Non-pigmented ciliary epithelial cell (primary cell): ENCODE measurements at regions not wholly inside any gene's neighbourhood (a gene's known extent, or its start where the extent isn't known, plus 50 kb on each side); places are given as distances from the start of the nearest gene placed in this dataset.

ENCODE experiments used
- DNase-seq: peaks from one replicate; pipeline ENCODE4 v3.0.0-alpha.2; 2010; ENCODE audit warnings: low read depth

GRCh38 chr5:5629607-5629978 is 207.1 kb downstream of the ICE1 start:
- DNase-seq: no peak

GRCh38 chr5:5628866-5629606 is 206.6 kb downstream of the ICE1 start:
- no peak for DNase-seq

DNA sequence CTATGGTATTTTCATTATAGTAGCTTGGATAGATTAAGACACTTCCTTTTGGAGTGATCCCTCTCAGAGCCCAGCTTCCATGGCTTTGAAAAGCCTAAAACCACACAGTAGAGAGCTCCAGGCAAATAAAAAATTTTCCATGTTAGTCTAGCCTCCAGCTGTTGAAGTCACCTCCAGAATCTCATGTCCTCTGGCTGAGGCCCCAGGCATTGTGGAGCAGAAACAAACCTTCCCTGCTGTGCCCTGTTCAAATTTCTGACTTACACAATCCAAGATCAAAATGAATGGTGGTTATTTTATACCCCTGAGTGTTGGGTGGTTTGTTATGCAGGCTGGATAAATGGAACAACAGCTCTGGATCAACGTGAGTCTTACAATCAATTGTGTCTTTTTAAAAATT is 203.9 kb downstream of the ICE1 start:
- no peak for DNase-seq

- DNase-seq: no peak
Observed at GRCh38 chr5:5625491-5625890, 203.0 kb downstream of the ICE1 start.

DNA sequence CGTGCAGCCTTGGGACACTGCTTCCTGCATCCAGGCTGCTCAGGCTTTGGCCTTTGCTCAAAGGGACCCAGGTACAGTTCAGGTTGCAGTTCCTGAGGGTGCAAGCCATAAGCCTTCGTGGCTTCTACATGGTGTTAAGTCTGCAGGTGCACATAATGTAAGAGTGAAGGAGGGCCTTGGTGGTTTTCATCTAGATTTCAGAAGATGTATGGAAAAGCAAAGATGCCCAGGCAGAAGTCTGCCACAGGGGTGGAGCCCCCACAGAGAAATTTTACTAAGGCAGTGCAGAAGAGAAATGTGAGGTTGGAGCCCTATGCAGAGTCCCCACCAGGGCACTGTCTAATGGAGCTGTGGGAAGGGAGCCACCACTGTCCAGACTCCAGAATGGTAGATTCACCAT is 200.9 kb downstream of the ICE1 start:
- DNase-seq: no peak

DNA sequence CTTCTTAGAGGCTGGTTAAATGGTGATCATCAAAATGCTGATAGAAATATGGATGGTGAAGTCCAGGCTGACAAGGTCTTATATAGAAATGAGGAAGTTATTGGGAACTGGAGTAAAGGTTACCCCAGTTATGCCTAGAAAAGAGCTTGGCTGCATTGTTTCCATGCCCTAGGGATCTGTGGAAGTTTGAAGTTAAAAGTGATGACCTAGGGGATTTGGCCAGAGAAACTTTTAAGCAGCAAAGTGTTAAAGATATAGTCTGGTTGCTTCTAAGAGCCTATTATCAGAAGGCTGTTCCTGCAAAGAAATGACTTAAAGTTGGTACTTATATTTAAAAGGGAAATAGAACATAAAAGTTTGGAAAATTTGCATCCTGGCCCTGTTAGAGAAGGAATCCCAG is 200.3 kb downstream of the ICE1 start:
- DNase-seq: no peak

GRCh38 chr5:5619546-5619945 is 197.1 kb downstream of the ICE1 start:
- no peak for DNase-seq

DNA sequence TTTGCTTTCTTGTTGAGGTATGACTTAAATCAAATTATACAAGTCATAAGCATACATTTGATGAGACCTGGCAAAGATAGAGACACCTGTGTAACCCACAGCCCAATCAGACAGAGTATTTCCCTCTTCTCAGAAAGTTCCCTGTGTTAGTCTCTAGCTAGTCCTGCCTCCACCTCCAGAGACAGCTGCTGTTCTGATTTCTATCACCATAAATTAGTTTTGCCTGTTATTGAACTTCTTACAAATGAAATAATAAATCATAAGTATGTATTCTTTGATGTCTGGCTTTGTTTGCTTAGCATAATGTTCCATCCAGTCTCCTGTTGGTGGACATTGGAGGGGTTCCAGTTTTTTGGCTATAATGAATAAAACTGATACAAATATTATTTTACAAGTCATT is 194.5 kb downstream of the ICE1 start:
- DNase-seq: no peak

DNA sequence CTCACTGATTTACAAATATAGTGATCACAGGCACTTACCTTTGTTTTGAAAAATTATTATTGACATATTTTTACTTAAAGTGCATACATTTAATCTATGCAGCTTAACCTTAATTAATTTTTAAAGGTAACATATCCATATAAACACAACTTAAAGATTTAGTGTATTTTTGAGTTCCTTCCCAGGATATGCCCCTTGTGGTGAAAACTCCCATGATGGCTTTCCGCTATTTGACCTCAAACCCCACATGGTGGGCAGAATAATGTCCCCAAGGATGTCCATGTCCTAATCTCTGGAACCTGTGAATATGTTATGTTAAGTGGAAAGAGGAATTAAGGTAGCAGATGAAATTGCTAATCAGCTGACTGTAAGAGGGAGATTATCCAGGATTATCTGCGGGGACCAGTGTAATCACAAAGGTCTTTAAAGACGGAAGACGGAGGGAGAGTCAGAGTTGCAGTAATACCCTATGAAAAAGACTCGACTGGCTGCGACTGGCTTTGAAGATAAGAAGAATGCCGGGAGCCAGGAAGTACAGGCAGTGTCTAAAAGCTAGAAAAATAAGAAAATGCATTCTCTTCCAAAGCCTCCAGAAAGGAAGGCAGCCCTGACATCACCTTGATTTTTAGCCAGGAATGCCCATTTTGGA is 193.9 kb downstream of the ICE1 start:
- DNase-seq: no peak

GRCh38 chr5:5615569-5615968 is 193.1 kb downstream of the ICE1 start:
- DNase-seq: no peak

- DNase-seq: no peak
Observed at GRCh38 chr5:5613261-5613990, 190.9 kb downstream of the ICE1 start.

DNA sequence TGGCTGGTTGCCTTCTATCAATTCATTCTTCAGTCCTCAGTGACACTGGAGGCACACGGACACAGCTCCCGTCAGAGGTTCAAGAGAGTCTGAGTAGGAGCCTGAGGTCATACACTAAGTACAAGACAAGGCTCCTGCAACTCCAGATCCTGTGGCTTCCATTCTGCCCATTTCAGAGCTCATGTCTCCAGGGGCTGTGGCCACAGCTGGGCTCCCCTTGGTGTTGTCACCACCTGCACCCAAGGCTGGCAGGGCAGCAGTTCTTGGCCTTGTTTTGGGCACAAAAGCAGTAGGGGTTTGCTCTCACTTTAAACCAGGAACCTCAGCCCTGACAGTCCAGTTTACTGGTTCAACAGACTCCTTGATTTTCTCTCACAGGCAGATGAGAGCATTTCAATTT is 189.6 kb downstream of the ICE1 start:
- DNase-seq: no peak

- DNase-seq: no peak
Observed at GRCh38 chr5:5609935-5610334, 187.5 kb downstream of the ICE1 start.

- no peak for DNase-seq
Observed at GRCh38 chr5:5605170-5605764, 182.8 kb downstream of the ICE1 start.

- DNase-seq: no peak
Observed at GRCh38 chr5:5602554-5602953, 180.1 kb downstream of the ICE1 start.

DNA sequence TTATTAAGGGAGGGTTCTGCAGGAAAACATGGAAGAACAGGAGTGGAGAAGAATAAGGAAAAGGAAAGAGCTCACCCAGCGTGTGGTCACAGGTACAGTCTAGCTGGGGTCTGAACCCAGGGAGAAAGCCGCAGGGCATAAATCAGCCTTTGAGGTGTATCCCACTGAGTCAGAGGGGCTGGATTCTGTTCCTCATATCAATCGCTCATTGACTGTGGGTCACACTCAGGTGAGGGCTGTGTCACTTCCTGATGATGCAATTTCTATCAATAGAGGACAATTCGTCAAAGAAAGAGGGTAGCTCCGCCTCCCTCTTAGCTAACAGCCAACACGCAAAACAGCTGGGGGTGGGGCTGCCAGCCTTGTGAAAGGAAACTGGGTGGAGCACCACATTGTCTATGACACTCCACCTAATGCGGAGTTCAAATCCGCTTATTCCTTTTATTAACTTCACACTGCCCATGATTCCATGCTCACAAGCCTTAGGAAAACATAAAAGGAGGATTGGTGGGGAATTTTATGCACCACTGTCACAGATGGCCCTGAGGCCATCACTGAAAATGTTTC is 176.2 kb downstream of the ICE1 start:
- DNase-seq: no peak

- no peak for DNase-seq
Observed at GRCh38 chr5:5593391-5593790, 170.9 kb downstream of the ICE1 start.

DNA sequence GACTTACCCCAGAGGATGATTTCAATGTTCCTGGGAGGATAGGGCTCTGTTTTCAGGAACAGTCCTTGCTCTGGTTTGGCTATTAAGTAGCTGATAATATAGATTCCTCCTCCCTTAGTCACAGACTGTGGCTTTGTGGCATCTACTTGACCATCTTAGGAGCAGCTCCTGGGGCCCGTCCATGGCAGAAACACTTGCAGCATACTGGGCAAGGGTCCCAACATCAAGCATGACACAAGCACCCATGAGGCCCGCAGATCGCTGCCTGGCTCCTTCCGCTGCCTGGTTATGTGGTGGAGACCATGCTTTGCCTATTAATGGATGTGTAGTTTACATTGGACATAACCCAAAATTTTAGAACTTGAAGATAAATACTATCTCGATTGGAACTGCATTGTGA is 170.1 kb downstream of the ICE1 start:
- no peak for DNase-seq

- no peak for DNase-seq
Observed at GRCh38 chr5:5591567-5591966, 169.1 kb downstream of the ICE1 start.

- no peak for DNase-seq
Observed at GRCh38 chr5:5589857-5590256, 167.4 kb downstream of the ICE1 start.

GRCh38 chr5:5588887-5589826 is 166.7 kb downstream of the ICE1 start:
- no peak for DNase-seq
